SK-N-SH (cell line): ENCODE measurements at regions not wholly inside any gene's neighbourhood (a gene's known extent, or its start where the extent isn't known, plus 50 kb on each side); places are given as distances from the start of the nearest gene placed in this dataset.
"Not testable (repeated sequence)": the region's sequence is repeated elsewhere in the genome, so short reads cannot be mapped to it uniquely, and the experiment has no call there.

ENCODE experiments used
- EP300 ChIP-seq, 2 experiments: IDR thresholded peaks; 2 replicates each; pipeline versions ENCODE4 v1.4.0 to v1.6.1; 2012; ENCODE audit warnings: borderline replicate concordance in 1 of 2, low read depth in 1 of 2, low read length in 1 of 2
- FOSL2 ChIP-seq: IDR thresholded peaks from 2 replicates; pipeline ENCODE4 v1.4.0; 2012; ENCODE audit warnings: low read depth, mild to moderate bottlenecking, moderate library complexity, borderline replicate concordance
- FOXM1 ChIP-seq: IDR thresholded peaks from 2 replicates; pipeline ENCODE4 v1.4.0; 2012; ENCODE audit warnings: low read depth, mild to moderate bottlenecking
- GABPA ChIP-seq: IDR thresholded peaks from 2 replicates; pipeline ENCODE4 v1.4.0; 2012; ENCODE audit warnings: low read depth, mild to moderate bottlenecking
- JUND ChIP-seq: IDR thresholded peaks from 2 replicates; pipeline ENCODE4 v1.4.0; 2012
- NFIC ChIP-seq: IDR thresholded peaks from 2 replicates; pipeline ENCODE4 v1.4.0; 2012; ENCODE audit warnings: borderline replicate concordance
- NRF1 ChIP-seq: IDR thresholded peaks from 2 replicates; pipeline ENCODE4 v1.6.1; 2012; ENCODE audit warnings: low read depth, mild to moderate bottlenecking, low read length
- RAD21 ChIP-seq: IDR thresholded peaks from 2 replicates; pipeline ENCODE4 v1.6.1; 2012; ENCODE audit warnings: mild to moderate bottlenecking, low read length
- SIN3A ChIP-seq: IDR thresholded peaks from 2 replicates; pipeline ENCODE4 v1.6.1; 2012; ENCODE audit warnings: low read depth, mild to moderate bottlenecking, low read length, moderate library complexity, borderline replicate concordance
- SMC3 ChIP-seq: IDR thresholded peaks from 2 replicates; pipeline ENCODE4 v1.6.1; 2012; ENCODE audit warnings: low read depth, low read length, improper control_type of control experiment
- TAF1 ChIP-seq: IDR thresholded peaks from 2 replicates; pipeline ENCODE4 v1.6.1; 2012; ENCODE audit warnings: low read depth, mild to moderate bottlenecking, low read length, moderate library complexity, borderline replicate concordance
- TF ChIP-seq, protein P1 (sequence below): fragments of 200-600 bp; sonication (generic); IDR thresholded peaks from 2 replicates; pipeline ENCODE4 v1.6.1; 2017; ENCODE audit warnings: antibody characterized with exemption, mild to moderate bottlenecking, moderate library complexity
- TF ChIP-seq, protein P2 (sequence below): IDR thresholded peaks from 2 replicates; pipeline ENCODE4 v1.6.1; 2012; ENCODE audit warnings: mild to moderate bottlenecking, low read depth, low read length, moderate library complexity
- TF ChIP-seq, protein P3 (sequence below): IDR thresholded peaks from 2 replicates; pipeline ENCODE4 v1.4.0; 2012; ENCODE audit warnings: low read depth, borderline replicate concordance

DNA sequence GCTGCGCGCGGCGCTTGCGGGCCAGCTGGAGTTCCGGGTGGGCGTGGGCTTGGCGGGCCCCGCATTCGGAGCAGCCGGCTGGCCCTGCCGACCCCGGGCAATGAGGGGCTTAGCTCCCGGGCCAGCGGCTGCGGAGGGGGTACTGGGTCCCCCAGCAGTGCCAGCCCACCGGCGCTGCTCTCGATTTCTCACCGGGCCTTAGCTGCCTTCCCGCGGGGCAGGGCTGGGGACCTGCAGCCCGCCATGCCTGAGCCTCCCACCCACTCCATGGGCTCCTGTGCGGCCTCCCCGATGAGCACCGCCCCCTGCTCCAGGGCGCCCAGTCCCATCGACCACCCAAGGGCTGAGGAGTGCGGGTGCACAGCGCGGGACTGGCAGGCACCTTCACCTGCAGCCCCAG lies 381.4 kb downstream of the KCNRG start:
- not testable (repeated sequence) for TF ChIP-seq RAD21; NRF1; FOXM1; SMC3; JUND; SIN3A; TAF1; EP300 (IDR thresholded peaks at IDR 0.05; ENCODE audit: borderline replicate concordance in 1 of 2, low read depth in 1 of 2, low read length in 1 of 2); FOSL2; GABPA; NFIC
- TF ChIP-seq, protein P1, sequence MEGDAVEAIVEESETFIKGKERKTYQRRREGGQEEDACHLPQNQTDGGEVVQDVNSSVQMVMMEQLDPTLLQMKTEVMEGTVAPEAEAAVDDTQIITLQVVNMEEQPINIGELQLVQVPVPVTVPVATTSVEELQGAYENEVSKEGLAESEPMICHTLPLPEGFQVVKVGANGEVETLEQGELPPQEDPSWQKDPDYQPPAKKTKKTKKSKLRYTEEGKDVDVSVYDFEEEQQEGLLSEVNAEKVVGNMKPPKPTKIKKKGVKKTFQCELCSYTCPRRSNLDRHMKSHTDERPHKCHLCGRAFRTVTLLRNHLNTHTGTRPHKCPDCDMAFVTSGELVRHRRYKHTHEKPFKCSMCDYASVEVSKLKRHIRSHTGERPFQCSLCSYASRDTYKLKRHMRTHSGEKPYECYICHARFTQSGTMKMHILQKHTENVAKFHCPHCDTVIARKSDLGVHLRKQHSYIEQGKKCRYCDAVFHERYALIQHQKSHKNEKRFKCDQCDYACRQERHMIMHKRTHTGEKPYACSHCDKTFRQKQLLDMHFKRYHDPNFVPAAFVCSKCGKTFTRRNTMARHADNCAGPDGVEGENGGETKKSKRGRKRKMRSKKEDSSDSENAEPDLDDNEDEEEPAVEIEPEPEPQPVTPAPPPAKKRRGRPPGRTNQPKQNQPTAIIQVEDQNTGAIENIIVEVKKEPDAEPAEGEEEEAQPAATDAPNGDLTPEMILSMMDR: not testable (repeated sequence)
- TF ChIP-seq, protein P2, sequence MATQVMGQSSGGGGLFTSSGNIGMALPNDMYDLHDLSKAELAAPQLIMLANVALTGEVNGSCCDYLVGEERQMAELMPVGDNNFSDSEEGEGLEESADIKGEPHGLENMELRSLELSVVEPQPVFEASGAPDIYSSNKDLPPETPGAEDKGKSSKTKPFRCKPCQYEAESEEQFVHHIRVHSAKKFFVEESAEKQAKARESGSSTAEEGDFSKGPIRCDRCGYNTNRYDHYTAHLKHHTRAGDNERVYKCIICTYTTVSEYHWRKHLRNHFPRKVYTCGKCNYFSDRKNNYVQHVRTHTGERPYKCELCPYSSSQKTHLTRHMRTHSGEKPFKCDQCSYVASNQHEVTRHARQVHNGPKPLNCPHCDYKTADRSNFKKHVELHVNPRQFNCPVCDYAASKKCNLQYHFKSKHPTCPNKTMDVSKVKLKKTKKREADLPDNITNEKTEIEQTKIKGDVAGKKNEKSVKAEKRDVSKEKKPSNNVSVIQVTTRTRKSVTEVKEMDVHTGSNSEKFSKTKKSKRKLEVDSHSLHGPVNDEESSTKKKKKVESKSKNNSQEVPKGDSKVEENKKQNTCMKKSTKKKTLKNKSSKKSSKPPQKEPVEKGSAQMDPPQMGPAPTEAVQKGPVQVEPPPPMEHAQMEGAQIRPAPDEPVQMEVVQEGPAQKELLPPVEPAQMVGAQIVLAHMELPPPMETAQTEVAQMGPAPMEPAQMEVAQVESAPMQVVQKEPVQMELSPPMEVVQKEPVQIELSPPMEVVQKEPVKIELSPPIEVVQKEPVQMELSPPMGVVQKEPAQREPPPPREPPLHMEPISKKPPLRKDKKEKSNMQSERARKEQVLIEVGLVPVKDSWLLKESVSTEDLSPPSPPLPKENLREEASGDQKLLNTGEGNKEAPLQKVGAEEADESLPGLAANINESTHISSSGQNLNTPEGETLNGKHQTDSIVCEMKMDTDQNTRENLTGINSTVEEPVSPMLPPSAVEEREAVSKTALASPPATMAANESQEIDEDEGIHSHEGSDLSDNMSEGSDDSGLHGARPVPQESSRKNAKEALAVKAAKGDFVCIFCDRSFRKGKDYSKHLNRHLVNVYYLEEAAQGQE: not testable (repeated sequence)
- TF ChIP-seq, protein P3, sequence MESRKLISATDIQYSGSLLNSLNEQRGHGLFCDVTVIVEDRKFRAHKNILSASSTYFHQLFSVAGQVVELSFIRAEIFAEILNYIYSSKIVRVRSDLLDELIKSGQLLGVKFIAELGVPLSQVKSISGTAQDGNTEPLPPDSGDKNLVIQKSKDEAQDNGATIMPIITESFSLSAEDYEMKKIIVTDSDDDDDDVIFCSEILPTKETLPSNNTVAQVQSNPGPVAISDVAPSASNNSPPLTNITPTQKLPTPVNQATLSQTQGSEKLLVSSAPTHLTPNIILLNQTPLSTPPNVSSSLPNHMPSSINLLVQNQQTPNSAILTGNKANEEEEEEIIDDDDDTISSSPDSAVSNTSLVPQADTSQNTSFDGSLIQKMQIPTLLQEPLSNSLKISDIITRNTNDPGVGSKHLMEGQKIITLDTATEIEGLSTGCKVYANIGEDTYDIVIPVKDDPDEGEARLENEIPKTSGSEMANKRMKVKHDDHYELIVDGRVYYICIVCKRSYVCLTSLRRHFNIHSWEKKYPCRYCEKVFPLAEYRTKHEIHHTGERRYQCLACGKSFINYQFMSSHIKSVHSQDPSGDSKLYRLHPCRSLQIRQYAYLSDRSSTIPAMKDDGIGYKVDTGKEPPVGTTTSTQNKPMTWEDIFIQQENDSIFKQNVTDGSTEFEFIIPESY: not testable (repeated sequence)
